Breast epithelium (tissue), 4 donors: ENCODE measurements at regions not wholly inside any gene's neighbourhood (a gene's known extent, or its start where the extent isn't known, plus 50 kb on each side); places are given as distances from the start of the nearest gene placed in this dataset.

Experiments
- DNase-seq, 2 donors: peaks; one replicate each; pipeline ENCODE4 v3.0.0-alpha.2; 2019; ENCODE audit warnings: low spot score in 2 of 2
- H3K27ac ChIP-seq, 2 donors: fragments of 200-600 bp; sonication (generic) in 1 of 2; one replicate each; pipeline ENCODE4 v1.5.1; 2016 to 2019; ENCODE audit warnings: mild to moderate bottlenecking in 1 of 2
- H3K27me3 ChIP-seq, 2 donors: fragments of 200-600 bp; sonication (generic) in 1 of 2; one replicate each; pipeline versions ENCODE4 v1.5.1 to v1.6.0; 2017 to 2019; ENCODE audit warnings: control low read depth in 1 of 2, mild to moderate bottlenecking in 1 of 2
- H3K36me3 ChIP-seq: fragments of 200-600 bp; one replicate; pipeline ENCODE4 v1.5.1; 2019
- H3K4me1 ChIP-seq, 2 donors: fragments of 200-600 bp; sonication (generic); one replicate each; pipeline ENCODE4 v1.5.1; 2016 to 2019; ENCODE audit warnings: control low read depth in 1 of 2
- H3K4me3 ChIP-seq, 3 donors: fragments of 200-600 bp; sonication (generic); 1 replicate in 2 of 3; 2 replicates in 1 of 3; pipeline ENCODE4 v1.5.1; 2016 to 2019; ENCODE audit warnings: mild to moderate bottlenecking in 3 of 3, moderate library complexity in 2 of 3
- H3K9me3 ChIP-seq, 2 donors: fragments of 200-600 bp; sonication (generic) in 1 of 2; one replicate each; pipeline ENCODE4 v1.5.1; 2016 to 2019; ENCODE audit warnings: control low read depth in 1 of 2
- CTCF ChIP-seq, 3 donors: fragments of 450-650 bp; IDR thresholded peaks; one replicate each; pipeline ENCODE4 v1.5.1; 2016 to 2017; ENCODE audit warnings: antibody characterized with exemption in 3 of 3, mild to moderate bottlenecking in 3 of 3, moderate library complexity in 3 of 3
- POLR2A ChIP-seq: fragments of 450-650 bp; IDR thresholded peaks from one replicate; pipeline ENCODE4 v1.6.1; 2016; ENCODE audit warnings: antibody characterized with exemption, mild to moderate bottlenecking, moderate library complexity
- POLR2AphosphoS5 ChIP-seq, 3 donors: sonication (generic); formaldehyde crosslinking; IDR thresholded peaks; one replicate each; pipeline ENCODE4 v1.6.1; 2017; ENCODE audit warnings: antibody characterized with exemption in 3 of 3
- intact Hi-C: fragments of 100-400 bp; cut with DNase I; formaldehyde crosslinking; loops from one replicate; pipeline ENCODE4 v1.15.1; 2023; ENCODE audit warnings: low total_unique reads

DNA sequence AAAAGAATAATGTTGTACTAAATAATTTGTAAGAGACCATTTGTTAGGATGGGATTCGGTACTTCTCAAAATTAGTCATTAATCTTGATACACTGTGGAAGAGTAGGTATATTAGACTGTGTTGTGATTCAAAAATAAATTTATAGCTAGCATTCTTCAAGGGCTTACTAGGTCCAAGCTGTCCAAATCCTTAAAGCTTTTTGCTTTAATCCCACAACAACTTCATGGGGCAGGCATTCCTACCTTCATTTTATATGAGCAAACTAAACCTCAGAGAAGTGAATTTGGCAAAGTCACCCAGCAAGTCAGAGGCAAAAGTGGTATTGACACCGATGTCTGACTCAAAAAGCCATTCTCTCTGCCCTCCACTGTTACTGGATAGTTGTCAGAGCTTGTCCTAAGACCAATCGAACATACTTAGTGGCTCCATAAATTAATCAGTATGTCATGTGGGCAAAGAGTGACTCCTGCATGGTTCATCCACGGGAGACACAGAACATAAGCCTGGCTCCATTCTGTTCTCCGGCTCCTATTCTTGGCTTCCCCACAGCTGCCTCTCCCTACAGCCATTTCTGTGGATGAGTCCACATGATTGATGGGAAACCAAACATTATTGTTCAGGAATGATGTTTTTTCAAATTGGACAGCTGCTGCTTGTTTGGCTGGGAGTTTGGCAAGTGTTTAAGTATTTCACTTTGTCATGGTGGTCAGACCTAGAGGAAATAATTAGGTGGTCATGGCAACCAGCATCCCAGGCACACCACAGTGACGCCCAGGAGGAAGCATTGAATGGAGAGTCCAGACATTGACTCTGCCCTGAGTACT, 133.4 kb upstream of the FGGY start:
- peaks cover 0 to 3% of the 10 kb centered on the region in 2 donors for H3K9me3 ChIP-seq
- no peaks in the 10 kb centered on the region for H3K36me3 ChIP-seq
- H3K4me1 ChIP-seq, result no peaks in the 10 kb centered on the region
- H3K27me3 ChIP-seq, result no peaks in the 10 kb centered on the region
- intact Hi-C loops, result no loop called here
- H3K27ac ChIP-seq, result no peak overlapping the region
- H3K4me3 ChIP-seq, result no peak overlapping the region
- TF ChIP-seq CTCF (IDR thresholded peaks at IDR 0.05) (no peak), POLR2A (no peak), POLR2AphosphoS5 (IDR thresholded peaks at IDR 0.05) (no peak)
- no peak for DNase-seq

- H3K4me1 ChIP-seq, result no peaks in the 10 kb centered on the region
- H3K36me3 ChIP-seq, result no peaks in the 10 kb centered on the region
Measured at GRCh38 chr1:59164371-59164770, 132.5 kb upstream of the FGGY start.

DNA sequence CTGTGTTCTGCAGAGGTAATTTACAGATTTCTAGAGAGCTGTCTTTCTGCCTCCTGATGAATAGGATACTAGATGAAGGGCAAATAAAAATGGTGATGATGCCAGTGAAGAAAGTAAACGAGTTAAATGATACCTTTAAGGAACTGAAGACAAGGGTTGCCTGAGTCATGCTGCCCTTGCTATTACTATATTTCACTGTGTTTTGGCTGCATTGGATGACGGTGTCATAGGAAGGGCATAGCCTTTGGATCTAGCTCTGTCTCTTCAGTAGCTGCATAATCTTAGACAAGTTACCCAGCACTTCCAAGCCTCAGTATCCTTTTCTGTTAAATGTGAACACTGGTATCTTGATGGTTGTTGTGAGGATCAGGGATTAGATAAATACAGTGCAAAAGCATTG, 131.5 kb upstream of the FGGY start:
- H3K9me3 ChIP-seq, result no peaks in the 10 kb centered on the region
- H3K36me3 ChIP-seq, result no peaks in the 10 kb centered on the region
- no peaks in the 10 kb centered on the region for H3K4me1 ChIP-seq
- no peaks in the 10 kb centered on the region for H3K27me3 ChIP-seq
- H3K27ac ChIP-seq, result no peak overlapping the region
- intact Hi-C loops, result no loop called here
- no peak for DNase-seq
- H3K4me3 ChIP-seq, result no peak overlapping the region
- TF ChIP-seq CTCF (IDR thresholded peaks at IDR 0.05), result no peak
- TF ChIP-seq POLR2AphosphoS5 (IDR thresholded peaks at IDR 0.05), result no peak
- TF ChIP-seq POLR2A, result no peak

More at GRCh38 chr1:59164371-59164770, 132.5 kb upstream of the FGGY start:
- no peak for TF ChIP-seq POLR2A
- TF ChIP-seq CTCF (IDR thresholded peaks at IDR 0.05), result no peak
- TF ChIP-seq POLR2AphosphoS5 (IDR thresholded peaks at IDR 0.05), result no peak
- DNase-seq, result no peak
- Histone ChIP-seq H3K27me3 (no peaks in the 10 kb centered on the region), H3K9me3 (no peaks in the 10 kb centered on the region), H3K27ac (no peak overlapping the region), H3K4me3 (no peak overlapping the region)
- intact Hi-C loops, result no loop called here

DNA sequence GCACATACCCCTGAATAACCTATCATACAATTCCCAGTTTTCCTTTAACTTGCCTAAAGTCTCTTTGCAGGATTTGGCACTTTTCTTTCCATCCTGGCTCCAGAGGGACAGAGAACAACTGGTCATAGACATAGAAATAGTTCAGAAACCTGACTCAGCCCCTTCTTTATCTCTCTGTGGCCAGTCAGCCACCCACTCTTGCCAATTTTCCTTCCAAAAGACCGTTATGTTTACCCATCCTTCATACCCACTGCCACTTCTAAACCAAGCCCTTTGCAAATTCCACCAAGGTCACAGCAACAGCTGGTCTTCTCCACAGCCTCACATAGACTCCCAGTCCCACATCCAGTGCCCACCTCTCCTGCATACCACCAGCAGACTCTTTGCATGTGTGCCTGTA, 127.2 kb upstream of the FGGY start:
- intact Hi-C loops, result no loop called here
- Histone ChIP-seq H3K4me1 (no peaks in the 10 kb centered on the region), H3K4me3 (no peak overlapping the region), H3K27me3 (no peaks in the 10 kb centered on the region), H3K9me3 (no peaks in the 10 kb centered on the region), H3K27ac (no peak overlapping the region), H3K36me3 (no peaks in the 10 kb centered on the region)
- DNase-seq, result no peak
- TF ChIP-seq CTCF (IDR thresholded peaks at IDR 0.05) (no peak), POLR2AphosphoS5 (IDR thresholded peaks at IDR 0.05) (no peak), POLR2A (no peak)

GRCh38 chr1:59170659-59171058, 126.2 kb upstream of the FGGY start:
- H3K9me3 ChIP-seq, result no peaks in the 10 kb centered on the region
- no peak overlapping the region for H3K4me3 ChIP-seq
- TF ChIP-seq CTCF (IDR thresholded peaks at IDR 0.05) (no peak), POLR2A (no peak), POLR2AphosphoS5 (IDR thresholded peaks at IDR 0.05) (no peak)
- intact Hi-C loops, result no loop called here
- no peaks in the 10 kb centered on the region for H3K36me3 ChIP-seq
- no peaks in the 10 kb centered on the region for H3K27me3 ChIP-seq
- DNase-seq, result no peak
- no peaks in the 10 kb centered on the region for H3K4me1 ChIP-seq
- H3K27ac ChIP-seq, result no peak overlapping the region
